Trophoblast cell (in vitro differentiated cells and primary cell): ENCODE measurements at regions not wholly inside any gene's neighbourhood (a gene's known extent, or its start where the extent isn't known, plus 50 kb on each side); places are given as distances from the start of the nearest gene placed in this dataset.

ENCODE experiments used
- DNase-seq, 2 donors: peaks; one replicate each; pipeline ENCODE4 v3.0.0-alpha.2; 2016
- H2AFZ ChIP-seq: 2 replicates; pipeline ENCODE4 v1.6.1; 2013; ENCODE audit warnings: low read length, moderate library complexity, mild to moderate bottlenecking; ENCODE audit not compliant: insufficient read depth, poor library complexity
- H2AK5ac ChIP-seq: 2 replicates; pipeline ENCODE4 v1.6.1; 2013; ENCODE audit warnings: mild to moderate bottlenecking, low read length
- H2BK120ac ChIP-seq: 2 replicates; pipeline ENCODE4 v1.6.1; 2013; ENCODE audit warnings: low read length, mild to moderate bottlenecking, moderate library complexity; ENCODE audit not compliant: insufficient read depth, poor library complexity
- H2BK12ac ChIP-seq: 2 replicates; pipeline ENCODE4 v1.6.1; 2013; ENCODE audit warnings: mild to moderate bottlenecking, low read length, moderate library complexity
- H2BK5ac ChIP-seq: 2 replicates; pipeline ENCODE4 v1.6.1; 2013; ENCODE audit warnings: low read length, low read depth, moderate library complexity, mild to moderate bottlenecking; ENCODE audit not compliant: poor library complexity
- H3K14ac ChIP-seq: 2 replicates; pipeline ENCODE4 v1.6.1; 2013; ENCODE audit warnings: mild to moderate bottlenecking, low read length
- H3K18ac ChIP-seq: 2 replicates; pipeline ENCODE4 v1.6.1; 2013; ENCODE audit warnings: mild to moderate bottlenecking, low read length
- H3K23ac ChIP-seq: 2 replicates; pipeline ENCODE4 v1.6.1; 2013; ENCODE audit warnings: low read length
- H3K27ac ChIP-seq: 2 replicates; pipeline ENCODE4 v1.5.1; 2013; ENCODE audit warnings: low read depth, mild to moderate bottlenecking, inconsistent platforms, low read length, moderate library complexity
- H3K27me3 ChIP-seq: 2 replicates; pipeline ENCODE4 v1.6.1; 2013; ENCODE audit warnings: inconsistent platforms, mild to moderate bottlenecking, low read length, moderate library complexity; ENCODE audit not compliant: insufficient read depth
- H3K36me3 ChIP-seq, 2 experiments: 1 replicate in 1 of 2; 2 replicates in 1 of 2; pipeline ENCODE4 v1.6.1; 2013; ENCODE audit warnings: low read length in 2 of 2, mild to moderate bottlenecking in 2 of 2, moderate library complexity in 1 of 2; ENCODE audit not compliant: insufficient read depth in 2 of 2, control insufficient read depth in 1 of 2
- H3K4ac ChIP-seq: 2 replicates; pipeline ENCODE4 v1.6.1; 2013; ENCODE audit warnings: low read depth, mild to moderate bottlenecking, low read length, moderate library complexity
- H3K4me1 ChIP-seq, 2 experiments: 1 replicate in 1 of 2; 2 replicates in 1 of 2; pipeline ENCODE4 v1.6.1; 2013; ENCODE audit warnings: low read length in 2 of 2, mild to moderate bottlenecking in 2 of 2, moderate library complexity in 1 of 2; ENCODE audit not compliant: insufficient read depth in 2 of 2, control insufficient read depth in 1 of 2
- H3K4me2 ChIP-seq: 2 replicates; pipeline ENCODE4 v1.6.1; 2013; ENCODE audit warnings: inconsistent platforms, mild to moderate bottlenecking, low read length, moderate library complexity
- H3K4me3 ChIP-seq: 2 replicates; pipeline ENCODE4 v1.5.1; 2013; ENCODE audit warnings: mild to moderate bottlenecking, low read depth, low read length, inconsistent platforms
- H3K79me1 ChIP-seq: one replicate; pipeline ENCODE4 v1.6.1; 2013; ENCODE audit warnings: low read length
- H3K79me2 ChIP-seq: 2 replicates; pipeline ENCODE4 v1.6.1; 2013; ENCODE audit warnings: low read length, mild to moderate bottlenecking; ENCODE audit not compliant: control insufficient read depth, insufficient read depth, poor library complexity
- H3K9ac ChIP-seq: 2 replicates; pipeline ENCODE4 v1.6.1; 2013; ENCODE audit warnings: mild to moderate bottlenecking, low read length
- H3K9me3 ChIP-seq: 2 replicates; pipeline ENCODE4 v1.6.1; 2013; ENCODE audit warnings: low read depth, mild to moderate bottlenecking, control low read depth, inconsistent platforms, low read length; ENCODE audit not compliant: insufficient read depth
- H4K12ac ChIP-seq: 2 replicates; pipeline ENCODE4 v1.6.1; 2013; ENCODE audit warnings: low read depth, mild to moderate bottlenecking, low read length, moderate library complexity
- H4K8ac ChIP-seq: 2 replicates; pipeline ENCODE4 v1.6.1; 2013; ENCODE audit warnings: low read depth, mild to moderate bottlenecking, low read length, moderate library complexity
- H4K91ac ChIP-seq: one replicate; pipeline ENCODE4 v1.6.1; 2013; ENCODE audit warnings: low read depth, mild to moderate bottlenecking, low read length, moderate library complexity
- WGBS: extraction: QIAGEN DNeasy Blood & Tissue Kit; methylation state at CpG from one replicate; pipeline ENCODE4 v1.1.7; 2013; ENCODE audit warnings: missing lambda C conversion rate; ENCODE audit not compliant: insufficient read length, insufficient coverage; ENCODE audit errors: extremely low coverage; 5-methylcytosine and 5-hydroxymethylcytosine counted together

GRCh38 chr7:371779-372545, 82.0 kb downstream of the FOXL3 start:
- Histone ChIP-seq H3K4me1 (peaks cover 12% of the 10 kb centered on the region in 2 experiments), H3K4me2 (no peak overlapping the region), H3K18ac (no peak overlapping the region), H2AFZ (no peak overlapping the region), H3K36me3 (no peaks in the 10 kb centered on the region), H4K8ac (no peak overlapping the region), H3K4me3 (no peak overlapping the region), H3K27ac (no peak overlapping the region), H2BK120ac (no peak overlapping the region), H4K91ac (no peak overlapping the region), H3K79me1 (no peaks in the 10 kb centered on the region), H2AK5ac (no peak overlapping the region), H3K79me2 (no peaks in the 10 kb centered on the region), H2BK5ac (no peak overlapping the region), H4K12ac (no peak overlapping the region), H3K4ac (no peak overlapping the region), H3K23ac (no peak overlapping the region), H2BK12ac (no peak overlapping the region), H3K27me3 (no peaks in the 10 kb centered on the region), H3K9me3 (no peaks in the 10 kb centered on the region), H3K14ac (no peak overlapping the region), H3K9ac (no peak overlapping the region)
- no CpG with 5 or more reads among the region's 43 CpGs for WGBS
- DNase-seq, result no peak

GRCh38 chr7:372546-372931, 82.6 kb downstream of the FOXL3 start:
- no peak overlapping the region for H3K27ac ChIP-seq
- no peak overlapping the region for H2BK5ac ChIP-seq
- H3K36me3 ChIP-seq, result no peaks in the 10 kb centered on the region
- no peak overlapping the region for H3K4me2 ChIP-seq
- H4K12ac ChIP-seq, result no peak overlapping the region
- no peak for DNase-seq
- H4K91ac ChIP-seq, result no peak overlapping the region
- no peak overlapping the region for H3K9ac ChIP-seq
- peaks cover 12% of the 10 kb centered on the region in 2 experiments for H3K4me1 ChIP-seq
- no peak overlapping the region for H2AFZ ChIP-seq
- no peak overlapping the region for H2BK120ac ChIP-seq
- no peak overlapping the region for H3K14ac ChIP-seq
- no peaks in the 10 kb centered on the region for H3K27me3 ChIP-seq
- no peaks in the 10 kb centered on the region for H3K79me1 ChIP-seq
- no peak overlapping the region for H3K23ac ChIP-seq
- no peak overlapping the region for H3K18ac ChIP-seq
- H3K9me3 ChIP-seq, result no peaks in the 10 kb centered on the region
- no peak overlapping the region for H2AK5ac ChIP-seq
- no peak overlapping the region for H3K4ac ChIP-seq
- H4K8ac ChIP-seq, result no peak overlapping the region
- no peaks in the 10 kb centered on the region for H3K79me2 ChIP-seq
- H3K4me3 ChIP-seq, result peak overlapping the region; percentile 18
- no CpG with 5 or more reads among the region's 15 CpGs for WGBS
- H2BK12ac ChIP-seq, result no peak overlapping the region

DNA sequence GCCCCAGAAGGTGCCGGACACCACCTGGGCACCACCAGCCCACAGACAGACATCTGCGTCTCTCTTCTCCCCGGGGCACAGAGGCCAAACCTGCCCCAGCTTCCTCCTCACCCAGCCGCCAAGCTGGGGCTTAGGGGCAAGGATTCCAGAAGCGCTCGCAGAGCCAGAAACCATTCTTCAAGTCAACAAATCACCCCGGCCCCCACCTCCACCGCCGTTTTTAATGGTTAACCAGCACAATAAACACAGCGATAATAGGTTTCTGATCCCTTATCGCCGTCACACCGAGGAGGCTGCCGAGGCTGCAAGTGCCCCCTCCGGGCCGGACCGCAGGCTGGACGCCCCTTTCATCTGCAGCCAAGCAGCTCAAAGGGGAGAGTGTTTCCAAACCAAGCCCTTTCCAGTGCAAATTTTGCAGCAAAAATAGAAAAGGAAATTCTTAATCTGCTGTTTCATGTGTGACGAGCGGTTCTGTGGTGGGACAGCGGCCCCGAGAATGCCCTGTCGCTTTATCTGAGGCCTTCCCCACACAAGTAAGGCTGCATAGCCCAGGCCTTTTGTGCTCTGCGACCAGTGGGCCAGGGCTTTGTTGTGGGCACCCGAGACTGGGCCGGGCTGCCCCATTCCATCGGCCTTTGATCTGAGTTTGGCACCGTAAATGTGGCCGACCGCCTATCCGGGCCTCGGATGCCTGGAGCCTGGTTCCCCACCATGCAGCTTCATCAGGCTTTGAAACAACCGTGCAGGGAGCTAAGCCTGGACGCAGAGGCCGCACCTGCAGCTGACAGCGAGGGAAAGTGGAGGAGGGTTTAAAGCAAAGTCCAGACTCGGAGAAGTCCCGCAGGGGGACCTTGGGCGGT, 83.2 kb downstream of the FOXL3 start:
- H4K12ac ChIP-seq, result no peak overlapping the region
- H3K36me3 ChIP-seq, result no peaks in the 10 kb centered on the region
- H3K23ac ChIP-seq, result no peak overlapping the region
- no peak overlapping the region for H2BK12ac ChIP-seq
- no peak overlapping the region for H2AFZ ChIP-seq
- no peak overlapping the region for H3K18ac ChIP-seq
- no peak overlapping the region for H2AK5ac ChIP-seq
- no peak overlapping the region for H3K4me2 ChIP-seq
- no peak overlapping the region for H3K4me3 ChIP-seq
- H3K4ac ChIP-seq, result no peak overlapping the region
- H3K9me3 ChIP-seq, result no peaks in the 10 kb centered on the region
- no peak overlapping the region for H2BK120ac ChIP-seq
- H3K4me1 ChIP-seq, result peaks cover 12% of the 10 kb centered on the region in 2 experiments
- no peak overlapping the region for H3K14ac ChIP-seq
- H4K91ac ChIP-seq, result no peak overlapping the region
- H3K27ac ChIP-seq, result no peak overlapping the region
- no peak for DNase-seq
- WGBS, result no CpG with 5 or more reads among the region's 39 CpGs
- H2BK5ac ChIP-seq, result no peak overlapping the region
- no peaks in the 10 kb centered on the region for H3K27me3 ChIP-seq
- H4K8ac ChIP-seq, result no peak overlapping the region
- H3K9ac ChIP-seq, result no peak overlapping the region
- H3K79me1 ChIP-seq, result no peaks in the 10 kb centered on the region
- H3K79me2 ChIP-seq, result no peaks in the 10 kb centered on the region

DNA sequence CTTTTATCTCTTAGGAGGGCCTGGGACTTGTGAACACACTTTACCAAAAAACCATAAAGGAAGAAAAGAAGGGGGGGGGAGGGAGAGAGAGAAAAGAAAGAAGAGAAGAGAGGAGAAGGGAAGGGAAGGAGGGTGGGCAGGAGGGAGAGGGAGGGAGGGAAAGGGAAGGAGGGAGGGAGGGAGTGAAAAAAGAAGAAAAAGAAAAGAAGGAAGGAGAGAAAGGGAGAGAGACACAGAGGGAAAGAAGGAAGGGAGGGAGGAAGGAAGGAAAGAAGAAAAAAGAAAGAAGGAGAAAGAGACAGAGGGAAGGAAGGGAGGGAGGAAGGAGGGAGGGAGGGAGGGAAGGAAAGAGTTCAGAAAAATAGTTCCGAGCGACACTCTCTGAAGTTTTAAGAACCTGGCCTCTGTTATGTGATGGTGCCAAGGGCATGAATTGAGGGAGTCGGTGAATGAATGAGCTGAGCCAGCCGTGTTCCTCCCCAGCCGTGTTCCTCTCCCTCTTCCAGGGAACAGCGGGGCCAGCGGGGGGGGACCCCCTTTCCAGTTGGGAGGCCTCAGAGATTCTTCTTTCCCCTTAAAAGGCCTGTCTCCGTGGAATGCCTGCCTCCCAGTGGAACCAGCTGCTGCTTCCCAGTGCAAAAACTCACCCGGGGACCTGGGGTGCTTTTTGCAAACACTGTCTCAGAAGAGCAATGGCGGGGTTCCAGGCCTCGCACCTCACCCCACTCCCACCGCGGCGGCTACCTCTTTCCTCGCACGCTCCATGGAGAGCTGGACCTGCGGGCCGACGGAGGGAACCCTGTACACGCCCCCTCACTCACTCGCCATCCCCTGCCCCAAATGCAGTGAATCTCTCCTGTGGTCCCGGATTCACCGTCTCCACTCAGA, 84.1 kb downstream of the FOXL3 start:
- H3K23ac ChIP-seq, result no peak overlapping the region
- no peak overlapping the region for H4K8ac ChIP-seq
- no peak overlapping the region for H4K12ac ChIP-seq
- H3K9me3 ChIP-seq, result no peaks in the 10 kb centered on the region
- H3K9ac ChIP-seq, result no peak overlapping the region
- H3K36me3 ChIP-seq, result no peaks in the 10 kb centered on the region
- H3K27me3 ChIP-seq, result no peaks in the 10 kb centered on the region
- no peak overlapping the region for H2BK120ac ChIP-seq
- H3K79me2 ChIP-seq, result no peaks in the 10 kb centered on the region
- no peak overlapping the region for H3K27ac ChIP-seq
- H2BK12ac ChIP-seq, result no peak overlapping the region
- H3K4me1 ChIP-seq, result peaks cover 7 to 8% of the 10 kb centered on the region in 2 experiments
- no peak overlapping the region for H3K4me2 ChIP-seq
- H4K91ac ChIP-seq, result peak overlapping the region; percentile 10
- no peak overlapping the region for H2AK5ac ChIP-seq
- no peak overlapping the region for H3K14ac ChIP-seq
- no peak overlapping the region for H2BK5ac ChIP-seq
- no peak overlapping the region for H3K18ac ChIP-seq
- H2AFZ ChIP-seq, result no peak overlapping the region
- H3K79me1 ChIP-seq, result no peaks in the 10 kb centered on the region
- DNase-seq, result no peak
- no peak overlapping the region for H3K4ac ChIP-seq
- H3K4me3 ChIP-seq, result no peak overlapping the region
- WGBS, result no CpG with 5 or more reads among the region's 23 CpGs
